IMR-90 (cell line): ENCODE measurements at regions not wholly inside any gene's neighbourhood (a gene's known extent, or its start where the extent isn't known, plus 50 kb on each side); places are given as distances from the start of the nearest gene placed in this dataset.

Source experiments
- ATAC-seq: fragments of 200-7000 bp; cut with Tn5 transposase; 2 replicates; pipeline ENCODE4 v1.9.1; 2020; ENCODE audit warnings: low read depth, mild to moderate bottlenecking, moderate library complexity
- BruUV-seq: library from RNA; stranded (reverse); fragments of 400-500 nt; replicated peaks from 2 replicates; lab custom pipeline; 2021; lab: Mats Ljungman, UMichigan
- CTCF ChIA-PET: fragments of 300-600 bp; formaldehyde crosslinking; extraction: SDS; loops from one replicate; lab custom pipeline; 2021; ENCODE audit warnings: antibody characterized with exemption; lab: Yijun Ruan, JAX
- POLR2A ChIA-PET: fragments of 300-600 bp; sonication (Branson Sonifier 250); formaldehyde crosslinking; loops from one replicate; lab custom pipeline; 2022; ENCODE audit warnings: antibody characterized with exemption; ENCODE audit not compliant: unreplicated experiment; lab: Charles Lee
- DNase-seq: peaks from one replicate; pipeline ENCODE4 v3.0.0; 2013
- H2AFZ ChIP-seq: replicated peaks from 2 replicates; pipeline ENCODE3; 2013; ENCODE audit warnings: low read length, mild to moderate bottlenecking; ENCODE audit not compliant: poor library complexity
- H2AK5ac ChIP-seq: 2 replicates; pipeline ENCODE4 v1.6.1; 2013; ENCODE audit warnings: low read depth, low read length, inconsistent platforms
- H2AK9ac ChIP-seq: replicated peaks from 2 replicates; pipeline ENCODE3; 2013; ENCODE audit warnings: mild to moderate bottlenecking, low read depth, low read length, moderate library complexity; ENCODE audit not compliant: poor library complexity
- H2BK120ac ChIP-seq: 2 replicates; pipeline ENCODE4 v1.6.1; 2013; ENCODE audit warnings: low read depth, low read length, inconsistent platforms
- H2BK15ac ChIP-seq: 3 replicates; pipeline ENCODE4 v1.6.1; 2013; ENCODE audit warnings: low read depth, low read length, inconsistent platforms
- H2BK20ac ChIP-seq: 2 replicates; pipeline ENCODE4 v1.6.1; 2013; ENCODE audit warnings: low read depth, mild to moderate bottlenecking, inconsistent platforms, low read length, moderate library complexity
- H2BK5ac ChIP-seq: 2 replicates; pipeline ENCODE4 v1.6.1; 2013; ENCODE audit warnings: mild to moderate bottlenecking, low read depth, low read length, inconsistent platforms; ENCODE audit not compliant: poor library complexity, severe bottlenecking
- H3K14ac ChIP-seq: replicated peaks from 2 replicates; pipeline ENCODE4 v1.6.1; 2013; ENCODE audit warnings: low read depth, low read length, inconsistent platforms
- H3K18ac ChIP-seq: 2 replicates; pipeline ENCODE4 v1.6.1; 2013; ENCODE audit warnings: low read depth, low read length, control low read depth
- H3K23ac ChIP-seq: 2 replicates; pipeline ENCODE4 v1.6.1; 2013; ENCODE audit warnings: low read depth, low read length, inconsistent platforms
- H3K27ac ChIP-seq: 2 replicates; pipeline ENCODE4 v1.5.1; 2013; ENCODE audit warnings: mild to moderate bottlenecking, control low read depth, low read length; ENCODE audit not compliant: insufficient read depth
- H3K27me3 ChIP-seq: 2 replicates; pipeline ENCODE4 v1.6.1; 2013; ENCODE audit warnings: low read length; ENCODE audit not compliant: control insufficient read depth, insufficient read depth
- H3K36me3 ChIP-seq: 2 replicates; pipeline ENCODE4 v1.6.1; 2013; ENCODE audit warnings: low read length, mixed read lengths; ENCODE audit not compliant: control insufficient read depth, insufficient read depth
- H3K4ac ChIP-seq: 2 replicates; pipeline ENCODE4 v1.6.1; 2013; ENCODE audit warnings: low read depth, low read length, inconsistent platforms
- H3K4me1 ChIP-seq: 2 replicates; pipeline ENCODE4 v1.6.1; 2013; ENCODE audit warnings: low read length, mixed read lengths; ENCODE audit not compliant: control insufficient read depth, insufficient read depth
- H3K4me2 ChIP-seq: 2 replicates; pipeline ENCODE4 v1.6.1; 2013; ENCODE audit warnings: low read depth, mild to moderate bottlenecking, control low read depth, low read length, moderate library complexity
- H3K4me3 ChIP-seq: 2 replicates; pipeline ENCODE4 v1.5.1; 2013; ENCODE audit warnings: low read depth, mild to moderate bottlenecking, control low read depth, low read length, moderate library complexity; ENCODE audit not compliant: insufficient read depth
- H3K56ac ChIP-seq: 2 replicates; pipeline ENCODE4 v1.6.1; 2013; ENCODE audit warnings: low read length, inconsistent platforms; ENCODE audit not compliant: insufficient read depth; ENCODE audit errors: extremely low read depth
- H3K79me1 ChIP-seq, 2 experiments: 2 replicates each; pipeline ENCODE4 v1.6.1; 2013; ENCODE audit warnings: low read length in 2 of 2, inconsistent platforms in 1 of 2, low read depth in 1 of 2
- H3K9ac ChIP-seq: 2 replicates; pipeline ENCODE4 v1.6.1; 2013; ENCODE audit warnings: low read depth, low read length, control low read depth
- H3K9me1 ChIP-seq: 2 replicates; pipeline ENCODE4 v1.6.1; 2013; ENCODE audit warnings: low read length, inconsistent platforms; ENCODE audit not compliant: insufficient read depth
- H3K9me3 ChIP-seq: 2 replicates; pipeline ENCODE4 v1.6.1; 2013; ENCODE audit warnings: low read length; ENCODE audit not compliant: control insufficient read depth, insufficient read depth
- H4K20me1 ChIP-seq: 2 replicates; pipeline ENCODE4 v1.6.1; 2013; ENCODE audit warnings: low read length, inconsistent platforms; ENCODE audit not compliant: insufficient read depth
- H4K5ac ChIP-seq: 2 replicates; pipeline ENCODE4 v1.6.1; 2013; ENCODE audit warnings: mild to moderate bottlenecking, low read depth, low read length, control low read depth
- H4K8ac ChIP-seq, 2 experiments: 2 replicates each; pipeline ENCODE4 v1.6.1; 2013; ENCODE audit warnings: low read depth in 2 of 2, low read length in 2 of 2, control low read depth in 1 of 2, inconsistent platforms in 1 of 2
- H4K91ac ChIP-seq: 2 replicates; pipeline ENCODE4 v1.6.1; 2013; ENCODE audit warnings: low read depth, low read length, inconsistent platforms; ENCODE audit not compliant: insufficient read depth
- BHLHE40 ChIP-seq: fragments of 150-350 bp; IDR thresholded peaks from 2 replicates; pipeline ENCODE4 v1.6.1; 2016; ENCODE audit warnings: mild to moderate bottlenecking, low read depth, low read length
- CEBPB ChIP-seq: IDR thresholded peaks from 2 replicates; pipeline ENCODE4 v1.6.1; 2012; ENCODE audit warnings: low read depth, low read length, improper control_type of control experiment
- CHD1 ChIP-seq: IDR thresholded peaks from 2 replicates; pipeline ENCODE4 v1.6.1; 2012; ENCODE audit warnings: low read depth, low read length, improper control_type of control experiment
- FOS ChIP-seq: fragments of 150-350 bp; IDR thresholded peaks from 2 replicates; pipeline ENCODE4 v1.6.1; 2016; ENCODE audit warnings: low read depth, low read length
- MAFK ChIP-seq: IDR thresholded peaks from 2 replicates; pipeline ENCODE4 v1.6.1; 2012; ENCODE audit warnings: low read depth, low read length, improper control_type of control experiment
- MAZ ChIP-seq: IDR thresholded peaks from 2 replicates; pipeline ENCODE4 v1.6.1; 2012; ENCODE audit warnings: low read depth, mild to moderate bottlenecking, low read length, improper control_type of control experiment, moderate library complexity, borderline replicate concordance
- MXI1 ChIP-seq: IDR thresholded peaks from 2 replicates; pipeline ENCODE4 v1.6.1; 2012; ENCODE audit warnings: low read depth, mild to moderate bottlenecking, low read length, moderate library complexity, borderline replicate concordance
- NFE2L2 ChIP-seq: fragments of 150-350 bp; IDR thresholded peaks from 2 replicates; pipeline ENCODE4 v1.6.1; 2016; ENCODE audit warnings: low read depth, mild to moderate bottlenecking, low read length
- POLR2A ChIP-seq: IDR thresholded peaks from 2 replicates; pipeline ENCODE4 v1.6.1; 2012; ENCODE audit warnings: mild to moderate bottlenecking, low read depth, low read length
- RAD21 ChIP-seq: IDR thresholded peaks from 2 replicates; pipeline ENCODE4 v1.6.1; 2012; ENCODE audit warnings: low read length, improper control_type of control experiment
- RCOR1 ChIP-seq: IDR thresholded peaks from 2 replicates; pipeline ENCODE4 v1.6.1; 2012; ENCODE audit warnings: mild to moderate bottlenecking, low read length, improper control_type of control experiment; ENCODE audit not compliant: insufficient replicate concordance
- RFX5 ChIP-seq: IDR thresholded peaks from 2 replicates; pipeline ENCODE4 v1.8.0; 2012; ENCODE audit warnings: low read depth, mild to moderate bottlenecking, low read length, moderate library complexity
- SMC3 ChIP-seq: fragments of 150-350 bp; IDR thresholded peaks from 2 replicates; pipeline ENCODE4 v1.6.1; 2016; ENCODE audit warnings: low read depth, mild to moderate bottlenecking, antibody characterized with exemption, low read length, moderate library complexity
- dilution Hi-C: fragments of 300-500 bp; cut with HindIII; formaldehyde crosslinking; loops from one replicate; pipeline ENCODE4 v1.14.3; 2018; ENCODE audit warnings: low sequenced_read_pairs; ENCODE audit not compliant: unreplicated experiment
- in situ Hi-C: fragments of 300-500 bp; cut with MboI; formaldehyde crosslinking; loops from 3 replicates; pipeline ENCODE4 v1.14.3; 2019; ENCODE audit warnings: low sequenced_read_pairs, inconsistent platforms, mixed read lengths
- intact Hi-C: fragments of 100-400 bp; cut with micrococcal nuclease; formaldehyde crosslinking; loops from 2 replicates; pipeline ENCODE4 v1.10.0; 2022
- TF ChIP-seq, protein P1 (sequence below): fragments of 150-350 bp; IDR thresholded peaks from 2 replicates; pipeline ENCODE4 v1.6.1; 2016; ENCODE audit warnings: low read depth, mild to moderate bottlenecking, low read length, moderate library complexity, borderline replicate concordance
- TF ChIP-seq, protein P2 (sequence below): fragments of 150-350 bp; IDR thresholded peaks from 2 replicates; pipeline ENCODE4 v1.6.1; 2017; ENCODE audit warnings: mild to moderate bottlenecking, antibody characterized with exemption, low read length, low read depth
- TF ChIP-seq, protein P3 (sequence below): conservative IDR thresholded peaks from 2 replicates; pipeline ENCODE4 v1.5.1; 2012; ENCODE audit warnings: mild to moderate bottlenecking, low read depth, low read length, improper control_type of control experiment

DNA sequence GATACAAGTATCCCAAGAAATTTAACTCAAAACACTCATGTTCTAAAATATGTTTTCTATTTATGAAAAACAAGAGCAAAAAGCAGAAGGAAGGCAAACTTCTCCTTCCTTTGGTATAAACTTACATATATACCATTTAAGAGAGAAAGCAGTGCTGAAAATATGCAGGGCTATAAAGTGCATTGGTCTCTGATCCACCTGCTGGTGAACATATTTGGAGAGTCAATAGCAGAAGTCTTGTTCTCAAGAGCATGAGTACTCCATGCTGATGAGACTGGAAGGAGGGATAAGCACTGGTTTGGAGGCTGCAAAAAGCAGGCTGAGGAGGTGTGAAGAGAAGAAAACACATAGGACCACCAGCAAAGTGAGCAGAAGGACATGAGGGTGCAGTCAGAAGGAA, 391.2 kb downstream of the STK39 start:
- H2AK9ac ChIP-seq = no peak overlapping the region
- POLR2A ChIA-PET = no interaction called here
- H4K8ac ChIP-seq = no peak overlapping the region
- H3K4ac ChIP-seq = no peak overlapping the region
- H3K18ac ChIP-seq = no peak overlapping the region
- ATAC-seq (no peak), DNase-seq (no peak)
- intact Hi-C loops (loop anchor here (5.0 kb wide), 1 partner anchor 261 kb away; no protein-coding TSS in a partner anchor), dilution Hi-C loops (no loop called here), in situ Hi-C loops (no loop called here)
- H2AK5ac ChIP-seq = no peak overlapping the region
- no peak overlapping the region for H3K23ac ChIP-seq
- no peak overlapping the region for H2BK20ac ChIP-seq
- H3K27ac ChIP-seq = no peak overlapping the region
- no peaks in the 10 kb centered on the region for H4K20me1 ChIP-seq
- H2BK15ac ChIP-seq = no peak overlapping the region
- no peak overlapping the region for H4K5ac ChIP-seq
- no peak overlapping the region for H2BK5ac ChIP-seq
- no TSS peak for BruUV-seq
- H3K79me1 ChIP-seq = no peaks in the 10 kb centered on the region
- no peak overlapping the region for H4K91ac ChIP-seq
- no peaks in the 10 kb centered on the region for H3K36me3 ChIP-seq
- no peak overlapping the region for H2BK120ac ChIP-seq
- H3K4me1 ChIP-seq = no peaks in the 10 kb centered on the region
- no peaks in the 10 kb centered on the region for H3K9me3 ChIP-seq
- CTCF ChIA-PET = interaction anchor here (1.5 kb wide), 1 partner anchor 11 kb away, joined by 3 read pairs; no protein-coding TSS in a partner anchor
- H3K4me3 ChIP-seq = no peak overlapping the region
- H3K27me3 ChIP-seq = no peaks in the 10 kb centered on the region
- no peaks in the 10 kb centered on the region for H3K9me1 ChIP-seq
- TF ChIP-seq MAZ (no peak), RFX5 (no peak), MAFK (no peak), NFE2L2 (no peak), SMC3 (no peak), MXI1 (no peak), RCOR1 (no peak), RAD21 (no peak), POLR2A (no peak), FOS (no peak), CHD1 (no peak), CEBPB (no peak), BHLHE40 (no peak)
- TF ChIP-seq, protein P1, sequence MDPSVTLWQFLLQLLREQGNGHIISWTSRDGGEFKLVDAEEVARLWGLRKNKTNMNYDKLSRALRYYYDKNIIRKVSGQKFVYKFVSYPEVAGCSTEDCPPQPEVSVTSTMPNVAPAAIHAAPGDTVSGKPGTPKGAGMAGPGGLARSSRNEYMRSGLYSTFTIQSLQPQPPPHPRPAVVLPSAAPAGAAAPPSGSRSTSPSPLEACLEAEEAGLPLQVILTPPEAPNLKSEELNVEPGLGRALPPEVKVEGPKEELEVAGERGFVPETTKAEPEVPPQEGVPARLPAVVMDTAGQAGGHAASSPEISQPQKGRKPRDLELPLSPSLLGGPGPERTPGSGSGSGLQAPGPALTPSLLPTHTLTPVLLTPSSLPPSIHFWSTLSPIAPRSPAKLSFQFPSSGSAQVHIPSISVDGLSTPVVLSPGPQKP = no peak
- TF ChIP-seq, protein P2, sequence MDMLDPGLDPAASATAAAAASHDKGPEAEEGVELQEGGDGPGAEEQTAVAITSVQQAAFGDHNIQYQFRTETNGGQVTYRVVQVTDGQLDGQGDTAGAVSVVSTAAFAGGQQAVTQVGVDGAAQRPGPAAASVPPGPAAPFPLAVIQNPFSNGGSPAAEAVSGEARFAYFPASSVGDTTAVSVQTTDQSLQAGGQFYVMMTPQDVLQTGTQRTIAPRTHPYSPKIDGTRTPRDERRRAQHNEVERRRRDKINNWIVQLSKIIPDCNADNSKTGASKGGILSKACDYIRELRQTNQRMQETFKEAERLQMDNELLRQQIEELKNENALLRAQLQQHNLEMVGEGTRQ = no peak
- TF ChIP-seq, protein P3, sequence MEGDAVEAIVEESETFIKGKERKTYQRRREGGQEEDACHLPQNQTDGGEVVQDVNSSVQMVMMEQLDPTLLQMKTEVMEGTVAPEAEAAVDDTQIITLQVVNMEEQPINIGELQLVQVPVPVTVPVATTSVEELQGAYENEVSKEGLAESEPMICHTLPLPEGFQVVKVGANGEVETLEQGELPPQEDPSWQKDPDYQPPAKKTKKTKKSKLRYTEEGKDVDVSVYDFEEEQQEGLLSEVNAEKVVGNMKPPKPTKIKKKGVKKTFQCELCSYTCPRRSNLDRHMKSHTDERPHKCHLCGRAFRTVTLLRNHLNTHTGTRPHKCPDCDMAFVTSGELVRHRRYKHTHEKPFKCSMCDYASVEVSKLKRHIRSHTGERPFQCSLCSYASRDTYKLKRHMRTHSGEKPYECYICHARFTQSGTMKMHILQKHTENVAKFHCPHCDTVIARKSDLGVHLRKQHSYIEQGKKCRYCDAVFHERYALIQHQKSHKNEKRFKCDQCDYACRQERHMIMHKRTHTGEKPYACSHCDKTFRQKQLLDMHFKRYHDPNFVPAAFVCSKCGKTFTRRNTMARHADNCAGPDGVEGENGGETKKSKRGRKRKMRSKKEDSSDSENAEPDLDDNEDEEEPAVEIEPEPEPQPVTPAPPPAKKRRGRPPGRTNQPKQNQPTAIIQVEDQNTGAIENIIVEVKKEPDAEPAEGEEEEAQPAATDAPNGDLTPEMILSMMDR = no peak
- no peak overlapping the region for H3K14ac ChIP-seq
- no peak overlapping the region for H3K9ac ChIP-seq
- H3K4me2 ChIP-seq = no peak overlapping the region
- H2AFZ ChIP-seq = no peak overlapping the region
- no peak overlapping the region for H3K56ac ChIP-seq
